NT2/D1 (cell line): ENCODE measurements at regions not wholly inside any gene's neighbourhood (a gene's known extent, or its start where the extent isn't known, plus 50 kb on each side); places are given as distances from the start of the nearest gene placed in this dataset.
"Not testable (repeated sequence)": the region's sequence is repeated elsewhere in the genome, so short reads cannot be mapped to it uniquely, and the experiment has no call there.

ENCODE experiments used
- SUZ12 ChIP-seq: IDR thresholded peaks from 2 replicates; pipeline ENCODE4 v1.6.1; 2011; ENCODE audit not compliant: insufficient read length, insufficient read depth; ENCODE audit errors: extremely low read depth
- YY1 ChIP-seq: IDR thresholded peaks from 2 replicates; pipeline ENCODE4 v1.6.1; 2011; ENCODE audit not compliant: insufficient read length, insufficient read depth
- ZNF274 ChIP-seq: IDR thresholded peaks from 2 replicates; pipeline ENCODE4 v1.6.1; 2011; ENCODE audit warnings: mild to moderate bottlenecking, low read depth, low read length

DNA sequence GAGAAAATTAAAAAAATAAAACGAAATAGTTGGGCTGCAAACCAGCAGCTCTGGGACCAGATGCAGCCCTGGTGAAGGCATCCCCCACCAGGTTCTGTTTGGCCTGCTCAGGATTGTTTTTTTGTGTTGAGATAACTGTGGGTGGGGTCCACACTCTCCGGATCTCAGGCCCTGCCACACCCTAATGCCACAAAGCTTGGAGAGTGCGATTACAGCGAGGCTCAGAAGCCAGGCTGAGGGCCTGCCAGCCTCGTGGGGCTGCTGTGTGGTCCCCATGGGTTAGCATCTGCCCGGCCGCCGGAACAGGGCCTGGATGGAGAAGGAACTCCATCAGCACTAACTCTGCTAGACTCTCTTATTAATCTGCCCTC lies 290.8 kb upstream of the PLGLB2 start:
- not testable (repeated sequence) for TF ChIP-seq YY1, SUZ12, ZNF274
